Thyroid gland (tissue), 4 donors: ENCODE measurements at regions not wholly inside any gene's neighbourhood (a gene's known extent, or its start where the extent isn't known, plus 50 kb on each side); places are given as distances from the start of the nearest gene placed in this dataset.

Experiments used
- CTCF ChIP-seq, 6 experiments: fragments of 200-600 bp in 3 of 6; fragments of 450-650 bp in 3 of 6; sonication (generic) in 3 of 6; IDR thresholded peaks; one replicate each; pipeline ENCODE4 v1.5.1; 2016 to 2019; ENCODE audit warnings: antibody characterized with exemption in 6 of 6, mild to moderate bottlenecking in 2 of 6, inconsistent platforms in 1 of 6, moderate library complexity in 1 of 6
- POLR2A ChIP-seq, 2 donors: fragments of 450-650 bp; IDR thresholded peaks; one replicate each; pipeline ENCODE4 v1.6.1; 2017; ENCODE audit warnings: antibody characterized with exemption in 2 of 2, mild to moderate bottlenecking in 2 of 2, moderate library complexity in 1 of 2

- TF ChIP-seq CTCF (IDR thresholded peaks at IDR 0.05) = no peak
- no peak for TF ChIP-seq POLR2A (IDR thresholded peaks at IDR 0.05)
Observed at GRCh38 chr11:81669935-81670543, 1063.6 kb downstream of the FAM181B start.
